Retinal pigment epithelial cell (primary cell): ENCODE measurements at regions not wholly inside any gene's neighbourhood (a gene's known extent, or its start where the extent isn't known, plus 50 kb on each side); places are given as distances from the start of the nearest gene placed in this dataset.

Experiments
- DNase-seq: peaks from one replicate; pipeline ENCODE4 v3.0.0-alpha.2; 2010; ENCODE audit warnings: low read depth
- H3K4me3 ChIP-seq: 2 replicates; pipeline ENCODE4 v1.5.1; 2011; ENCODE audit warnings: mild to moderate bottlenecking, low read length, control low read depth, moderate library complexity
- TF ChIP-seq, protein P1 (sequence below): conservative IDR thresholded peaks from 2 replicates; pipeline ENCODE4 v1.5.1; 2011; ENCODE audit warnings: low read depth, low read length, control low read depth, inconsistent platforms

DNA sequence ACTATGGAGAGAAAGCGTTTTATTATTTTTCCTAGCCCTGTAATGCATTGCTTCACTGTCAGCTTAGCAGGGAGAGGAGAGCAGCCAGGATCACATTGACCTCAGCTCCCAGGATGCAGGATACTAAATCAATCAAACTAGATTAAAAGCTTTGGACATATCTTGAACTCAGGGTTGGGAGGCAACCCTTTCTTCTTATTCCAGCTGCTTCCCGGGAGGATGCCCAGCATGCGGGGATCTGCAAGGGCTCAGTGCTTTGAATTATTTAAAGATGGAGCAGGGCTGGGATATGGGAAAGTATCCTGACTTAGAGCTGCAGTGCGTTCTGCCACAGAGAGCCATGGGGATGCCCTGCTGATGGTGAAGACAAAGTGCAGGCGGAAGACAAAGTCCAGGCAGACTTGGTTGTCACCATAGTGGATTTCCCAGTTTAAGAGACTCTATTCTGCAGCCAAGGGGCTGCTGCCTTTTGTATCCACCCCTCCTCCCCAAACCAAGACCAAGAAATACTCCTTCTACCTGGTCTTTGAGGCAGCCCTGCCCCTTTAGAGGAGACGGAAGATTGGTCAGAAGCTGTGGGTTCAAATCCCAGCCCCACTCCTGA is 1035.0 kb downstream of the TBC1D22A start:
- DNase-seq, result no peak
- TF ChIP-seq, protein P1, sequence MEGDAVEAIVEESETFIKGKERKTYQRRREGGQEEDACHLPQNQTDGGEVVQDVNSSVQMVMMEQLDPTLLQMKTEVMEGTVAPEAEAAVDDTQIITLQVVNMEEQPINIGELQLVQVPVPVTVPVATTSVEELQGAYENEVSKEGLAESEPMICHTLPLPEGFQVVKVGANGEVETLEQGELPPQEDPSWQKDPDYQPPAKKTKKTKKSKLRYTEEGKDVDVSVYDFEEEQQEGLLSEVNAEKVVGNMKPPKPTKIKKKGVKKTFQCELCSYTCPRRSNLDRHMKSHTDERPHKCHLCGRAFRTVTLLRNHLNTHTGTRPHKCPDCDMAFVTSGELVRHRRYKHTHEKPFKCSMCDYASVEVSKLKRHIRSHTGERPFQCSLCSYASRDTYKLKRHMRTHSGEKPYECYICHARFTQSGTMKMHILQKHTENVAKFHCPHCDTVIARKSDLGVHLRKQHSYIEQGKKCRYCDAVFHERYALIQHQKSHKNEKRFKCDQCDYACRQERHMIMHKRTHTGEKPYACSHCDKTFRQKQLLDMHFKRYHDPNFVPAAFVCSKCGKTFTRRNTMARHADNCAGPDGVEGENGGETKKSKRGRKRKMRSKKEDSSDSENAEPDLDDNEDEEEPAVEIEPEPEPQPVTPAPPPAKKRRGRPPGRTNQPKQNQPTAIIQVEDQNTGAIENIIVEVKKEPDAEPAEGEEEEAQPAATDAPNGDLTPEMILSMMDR, result no peak
- no peak overlapping the region for H3K4me3 ChIP-seq

DNA sequence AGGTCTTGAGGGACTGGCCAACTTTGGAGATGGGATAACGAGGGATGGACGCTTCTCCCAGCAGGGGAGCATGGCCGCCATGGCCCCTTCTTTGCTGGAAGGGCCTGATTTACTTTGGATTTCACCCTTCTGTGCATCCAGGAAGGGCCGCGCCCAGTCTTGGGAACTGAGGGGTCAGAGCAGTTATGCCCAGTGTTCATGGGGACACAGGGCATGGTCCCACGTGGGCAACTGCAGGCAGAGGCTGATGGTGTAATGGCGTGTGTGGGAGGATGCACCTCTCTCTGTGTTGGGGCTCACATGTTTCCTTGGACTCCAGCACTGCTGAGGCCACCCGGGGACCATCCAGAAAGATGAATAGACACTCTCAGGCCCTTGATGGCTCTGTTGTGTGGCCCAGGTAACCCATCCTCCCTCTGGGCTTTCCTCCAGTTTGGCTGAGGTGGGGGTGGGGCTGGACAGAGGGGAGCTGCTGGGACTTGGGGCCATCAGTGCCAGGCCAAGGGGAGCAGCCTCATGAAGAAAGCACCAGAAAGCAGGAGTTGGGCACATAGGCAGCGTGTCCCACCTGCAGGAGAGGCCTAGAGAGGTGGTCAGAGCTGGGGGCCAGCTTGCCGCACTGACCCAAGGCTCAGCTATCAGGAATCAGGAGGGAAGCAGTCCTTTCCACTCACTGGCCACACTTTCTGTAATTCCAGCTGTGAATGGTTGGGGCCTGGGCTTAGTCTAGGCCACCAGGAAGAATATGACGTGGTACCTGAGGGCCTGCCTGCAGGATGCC is 1033.9 kb downstream of the TBC1D22A start:
- TF ChIP-seq, protein P1, result no peak
- no peak for DNase-seq
- no peak overlapping the region for H3K4me3 ChIP-seq

DNA sequence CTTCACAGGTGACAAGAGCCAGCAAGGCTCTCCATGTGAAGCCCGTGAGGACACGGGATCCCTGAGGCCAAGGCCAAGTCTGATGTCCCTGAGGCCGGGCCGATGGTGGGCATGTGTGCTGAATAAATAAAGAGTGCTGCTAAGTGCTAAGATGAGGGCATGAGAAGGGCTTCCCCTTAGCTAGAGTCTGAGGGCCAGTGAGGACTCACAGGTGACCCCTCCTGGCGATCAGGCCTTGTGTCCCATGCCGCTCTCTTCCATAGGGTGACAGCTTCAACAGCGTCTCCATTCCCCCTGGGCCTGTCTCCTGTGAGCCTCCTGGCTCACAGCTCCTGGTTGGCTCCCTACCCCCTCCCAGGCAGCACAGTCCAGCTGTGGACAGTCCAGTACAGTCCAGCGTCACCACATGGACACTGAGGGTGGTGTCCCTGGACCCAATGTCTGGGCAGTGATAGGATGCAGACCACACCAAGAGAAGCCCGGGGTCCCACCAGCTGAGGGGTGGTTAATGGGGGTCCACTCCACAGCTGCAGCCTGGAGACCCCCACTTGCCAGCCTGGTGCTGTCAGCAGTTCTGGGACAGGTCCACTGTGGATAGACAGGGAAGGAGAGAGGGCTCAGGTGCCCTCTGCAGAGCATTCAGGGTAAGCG is 1033.2 kb downstream of the TBC1D22A start:
- TF ChIP-seq, protein P1, result no peak
- no peak overlapping the region for H3K4me3 ChIP-seq
- DNase-seq, result no peak

DNA sequence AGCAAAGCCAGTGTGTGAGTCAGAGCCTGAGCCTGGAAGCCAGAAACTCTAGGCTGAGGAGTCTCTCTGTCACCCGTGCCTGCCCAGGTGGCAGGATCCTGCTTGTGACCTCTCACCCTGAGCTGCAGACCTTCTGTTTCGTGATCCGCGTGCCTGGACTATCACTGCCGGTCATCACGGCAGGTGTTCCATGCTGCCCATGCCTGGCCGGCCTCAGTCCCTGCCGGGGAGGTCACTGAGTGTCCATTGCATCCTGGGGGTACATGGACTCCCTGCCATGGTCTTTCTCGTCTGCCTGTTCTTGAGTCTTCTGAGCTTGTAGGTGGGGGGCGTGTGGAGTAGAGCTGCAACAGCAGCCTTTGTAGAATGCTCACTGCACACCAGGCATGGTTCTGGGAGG is 1032.4 kb downstream of the TBC1D22A start:
- TF ChIP-seq, protein P1, result no peak
- no peak overlapping the region for H3K4me3 ChIP-seq
- no peak for DNase-seq

DNA sequence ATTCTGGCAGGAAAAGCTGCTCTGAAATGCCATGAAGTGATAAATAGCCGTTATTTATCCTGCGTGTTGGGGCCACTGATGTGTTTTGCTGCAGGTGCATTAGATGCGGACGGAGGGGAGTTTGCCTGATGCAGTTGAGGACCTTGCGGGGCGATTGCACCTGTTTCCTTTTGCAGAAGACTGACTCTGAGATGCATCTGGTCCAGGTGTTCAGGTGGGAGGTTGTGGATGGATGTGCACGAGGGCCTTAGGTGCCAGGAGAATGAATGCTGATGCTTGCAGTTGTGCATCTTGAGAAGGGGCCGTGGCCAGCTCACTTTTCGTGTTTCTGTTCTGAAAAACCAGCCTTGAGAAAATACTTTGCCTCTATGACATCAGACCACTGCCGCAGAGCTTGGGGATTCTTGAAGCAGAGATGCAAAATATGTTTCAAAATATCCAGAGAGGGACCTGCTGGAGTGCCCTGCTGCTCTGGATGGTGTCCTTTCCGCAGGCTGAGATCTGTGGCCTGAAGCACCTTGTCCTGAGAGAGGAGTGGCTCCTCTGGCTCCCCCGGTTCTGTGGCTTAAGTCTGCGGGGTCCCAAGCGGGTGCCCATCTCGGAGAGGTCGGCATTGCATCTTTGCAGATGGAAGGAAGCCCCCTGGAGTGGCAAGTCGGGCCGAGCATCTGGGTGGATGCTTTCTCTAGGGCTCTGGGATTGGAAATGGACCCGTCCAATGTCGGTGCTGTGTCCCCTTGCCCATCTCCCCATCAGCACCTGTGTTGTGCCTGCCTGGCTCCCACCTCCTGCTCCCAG is 1031.1 kb downstream of the TBC1D22A start:
- no peak overlapping the region for H3K4me3 ChIP-seq
- DNase-seq, result no peak
- TF ChIP-seq, protein P1, result no peak

DNA sequence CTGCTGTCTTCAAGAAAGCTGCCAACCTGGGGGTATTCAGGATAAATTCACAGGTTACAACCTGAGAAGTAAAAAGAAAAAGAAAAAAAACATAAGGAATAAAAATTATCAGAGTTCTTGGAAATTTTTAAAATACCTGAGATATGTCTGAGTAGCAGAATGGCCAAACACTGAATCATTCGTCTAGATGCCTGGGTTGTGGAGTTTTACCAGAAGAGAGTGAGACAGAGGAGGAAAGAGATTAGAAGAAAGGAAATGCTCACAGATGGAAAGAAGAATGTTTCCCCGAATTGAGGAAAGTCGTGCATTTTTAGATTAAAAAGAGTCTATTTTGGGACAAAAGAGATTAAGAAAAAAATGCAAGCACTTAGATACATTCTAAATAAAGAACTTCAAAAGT is 1026.7 kb downstream of the TBC1D22A start:
- TF ChIP-seq, protein P1, result no peak
- no peak for DNase-seq
- H3K4me3 ChIP-seq, result no peak overlapping the region
